ENCODE measurements at regions not wholly inside any gene's neighbourhood (a gene's known extent, or its start where the extent isn't known, plus 50 kb on each side); places are given as distances from the start of the nearest gene placed in this dataset.

DNA sequence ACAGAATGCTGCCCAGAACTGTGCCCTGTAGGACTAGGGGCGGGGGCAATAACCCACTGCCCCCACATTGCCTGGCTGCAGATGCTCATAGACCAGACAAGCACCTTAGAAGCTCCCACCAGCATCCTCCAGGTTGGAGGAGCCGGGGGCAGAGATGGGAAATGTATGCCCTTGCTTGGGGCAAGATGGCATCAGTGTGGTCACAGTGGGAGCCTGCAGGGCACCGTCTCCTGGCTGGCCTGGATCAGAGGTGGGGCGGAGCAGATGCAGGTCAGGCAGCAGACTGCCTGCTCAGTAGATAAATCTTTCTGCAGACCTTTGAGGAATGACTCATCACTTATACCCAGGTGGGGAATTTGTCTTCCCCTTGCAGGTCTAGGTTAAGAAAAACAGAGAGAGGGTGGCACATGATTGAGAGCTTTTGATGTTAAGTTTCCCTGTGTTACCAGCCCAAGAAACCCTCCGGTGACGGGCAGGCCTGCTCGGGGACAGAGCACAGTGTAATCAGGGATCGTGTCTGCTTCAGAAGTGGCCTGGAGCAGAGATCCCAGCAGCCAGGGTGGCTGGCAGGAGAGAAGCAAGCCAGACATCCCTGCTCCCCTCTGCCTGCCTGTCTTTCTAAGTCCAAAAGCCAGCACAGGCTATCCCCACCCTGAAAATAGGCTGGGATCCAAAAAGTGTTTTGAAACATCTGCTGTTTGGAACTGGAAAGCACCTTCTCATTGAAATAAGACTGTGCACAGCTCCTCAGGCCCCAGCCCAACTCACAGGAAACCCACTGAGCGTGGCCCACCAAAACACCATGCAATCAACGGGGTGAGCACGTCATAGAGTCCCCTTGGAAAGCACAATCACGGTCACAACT, 50.7 kb upstream of the RPL38 start:
- DNase-seq = no peak

DNA sequence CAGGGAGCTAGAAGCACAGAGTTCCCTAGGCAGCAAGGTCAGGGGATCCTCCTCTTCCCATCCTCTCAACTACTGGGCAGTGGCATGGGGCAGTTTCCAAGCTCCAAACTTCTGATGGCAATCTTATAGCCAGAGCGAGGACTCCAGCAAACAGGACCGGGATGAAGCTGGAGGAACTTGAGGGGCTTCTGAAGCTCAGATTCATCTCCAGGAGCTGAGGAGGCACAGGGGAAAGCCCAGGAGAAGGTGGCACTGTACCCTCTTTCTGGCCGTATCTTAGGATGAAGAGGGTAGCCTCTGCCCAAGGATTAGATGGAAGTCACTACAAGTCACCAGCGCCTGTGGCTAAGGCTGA, 50.0 kb upstream of the RPL38 start:
- DNase-seq = no peak

Measured in NCI-H1436 treated with DMSO at 0.1 percent for 48 hours (cell line).